ENCODE measurements at regions not wholly inside any gene's neighbourhood (a gene's known extent, or its start where the extent isn't known, plus 50 kb on each side); places are given as distances from the start of the nearest gene placed in this dataset.

DNA sequence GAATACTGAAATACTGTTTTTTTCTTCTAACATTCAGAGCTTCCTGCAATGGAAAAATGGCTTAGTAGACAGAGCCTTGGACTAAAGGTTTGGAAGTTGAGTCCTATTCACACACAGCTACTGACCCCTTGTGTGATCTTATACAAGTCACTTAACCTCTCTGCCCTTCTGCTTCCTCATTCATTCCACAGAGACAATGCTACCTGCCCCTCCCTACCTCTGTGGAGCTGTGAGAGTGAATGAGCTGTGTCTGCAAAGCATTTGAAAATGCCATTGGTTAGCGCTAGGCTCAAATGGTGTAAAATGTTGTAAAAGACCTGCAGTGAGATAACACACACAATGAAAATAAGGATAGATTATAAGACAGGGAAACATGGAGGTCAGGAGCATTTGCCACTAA, 214.4 kb downstream of the BARHL2 start:
- Histone ChIP-seq H3K4me3 (no peak overlapping the region), H3K9me3 (no peaks in the 10 kb centered on the region), H3K27ac (no peak overlapping the region), H3K4me1 (no peaks in the 10 kb centered on the region), H3K4me2 (no peak overlapping the region)
- WGBS (ENCODE audit: missing lambda C conversion rate) = 0% methylated on average over 1 of the region's 1 CpG
- no peak for DNase-seq (ENCODE audit: low read depth in 1 of 2, low spot score in 1 of 2)
- TF ChIP-seq BHLHE40 (IDR thresholded peaks at IDR 0.05; ENCODE audit: low read depth, low read length) (no peak), RARB (CRISPR knock-in tag; IDR thresholded peaks at IDR 0.05) (no peak)
- FAIRE-seq = no peak
- ATAC-seq = no peak
- POLR2A ChIA-PET = no interaction called here
- CTCF ChIA-PET = no interaction called here

DNA sequence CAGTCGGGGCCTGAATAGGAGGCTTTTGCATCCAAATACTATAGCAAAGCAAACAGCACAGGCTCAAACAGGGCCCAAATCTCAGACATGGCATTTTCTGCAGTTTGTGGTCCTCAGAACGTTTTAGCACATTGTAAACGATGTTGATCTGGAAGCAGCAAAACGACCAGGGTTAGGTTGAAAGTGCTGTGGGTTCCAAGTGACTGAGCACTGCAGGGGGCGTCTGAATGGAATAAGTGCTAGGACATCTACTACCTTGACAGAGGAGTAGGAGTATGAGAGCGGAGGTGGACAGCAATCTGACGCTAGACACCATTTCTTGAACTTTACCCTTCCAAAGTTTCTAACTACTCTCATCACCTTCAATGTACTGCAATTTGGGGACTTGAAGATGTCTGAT, 214.9 kb downstream of the BARHL2 start:
- Histone ChIP-seq H3K4me2 (no peak overlapping the region), H3K27ac (no peak overlapping the region), H3K9me3 (no peaks in the 10 kb centered on the region), H3K4me1 (no peaks in the 10 kb centered on the region), H3K4me3 (no peak overlapping the region)
- no peak for FAIRE-seq
- ChIA-PET POLR2A (no interaction called here), CTCF (no interaction called here)
- no peak for DNase-seq (ENCODE audit: low read depth in 1 of 2, low spot score in 1 of 2)
- TF ChIP-seq ZSCAN20 (CRISPR knock-in tag; IDR thresholded peaks at IDR 0.05) (no peak), HDAC2 (IDR thresholded peaks at IDR 0.05) (no peak), HEYL (CRISPR knock-in tag; IDR thresholded peaks at IDR 0.05) (no peak), SREBF2 (IDR thresholded peaks at IDR 0.05) (no peak), RCOR1 (IDR thresholded peaks at IDR 0.05; ENCODE audit: low read depth, low read length) (no peak)
- TF ChIP-seq, protein P1, sequence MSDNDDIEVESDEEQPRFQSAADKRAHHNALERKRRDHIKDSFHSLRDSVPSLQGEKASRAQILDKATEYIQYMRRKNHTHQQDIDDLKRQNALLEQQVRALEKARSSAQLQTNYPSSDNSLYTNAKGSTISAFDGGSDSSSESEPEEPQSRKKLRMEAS (IDR thresholded peaks at IDR 0.05) = no peak
- WGBS (ENCODE audit: missing lambda C conversion rate) = 12% methylated on average over 7 of the region's 7 CpGs
- ATAC-seq = no peak

DNA sequence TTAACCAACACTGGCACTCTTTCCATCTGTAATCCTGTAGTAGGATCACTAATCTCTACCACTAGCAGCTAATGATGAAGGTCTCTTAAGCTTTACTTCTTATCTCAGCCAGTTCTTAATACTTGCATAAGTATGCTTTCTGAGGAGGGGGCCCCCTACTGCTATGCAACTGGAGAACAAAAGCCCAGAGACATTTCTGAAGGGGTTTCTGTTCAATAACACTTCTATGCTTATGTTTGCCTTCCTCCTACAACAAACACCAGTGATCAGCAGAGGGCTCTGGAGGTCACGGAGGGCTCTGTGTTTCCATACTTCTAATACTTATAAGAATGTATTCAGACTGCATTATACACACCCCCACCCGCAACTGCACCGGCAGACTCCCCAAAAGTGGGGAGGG, 215.8 kb downstream of the BARHL2 start:
- Histone ChIP-seq H3K4me3 (no peak overlapping the region), H3K4me1 (no peaks in the 10 kb centered on the region), H3K9me3 (no peaks in the 10 kb centered on the region), H3K4me2 (no peak overlapping the region), H3K27ac (no peak overlapping the region)
- ChIA-PET CTCF (no interaction called here), POLR2A (no interaction called here)
- DNase-seq (ENCODE audit: low read depth in 1 of 2, low spot score in 1 of 2) = no peak
- no peak for ATAC-seq
- WGBS (ENCODE audit: missing lambda C conversion rate) = 49% methylated on average over 3 of the region's 3 CpGs
- FAIRE-seq = no peak
- TF ChIP-seq, protein P2, sequence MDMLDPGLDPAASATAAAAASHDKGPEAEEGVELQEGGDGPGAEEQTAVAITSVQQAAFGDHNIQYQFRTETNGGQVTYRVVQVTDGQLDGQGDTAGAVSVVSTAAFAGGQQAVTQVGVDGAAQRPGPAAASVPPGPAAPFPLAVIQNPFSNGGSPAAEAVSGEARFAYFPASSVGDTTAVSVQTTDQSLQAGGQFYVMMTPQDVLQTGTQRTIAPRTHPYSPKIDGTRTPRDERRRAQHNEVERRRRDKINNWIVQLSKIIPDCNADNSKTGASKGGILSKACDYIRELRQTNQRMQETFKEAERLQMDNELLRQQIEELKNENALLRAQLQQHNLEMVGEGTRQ (IDR thresholded peaks at IDR 0.05) = no peak
- TF ChIP-seq CEBPB (IDR thresholded peaks at IDR 0.05) = no peak
- TF ChIP-seq PHF8 (IDR thresholded peaks at IDR 0.05; ENCODE audit: borderline replicate concordance, low read depth) = no peak
- TF ChIP-seq TP53 (CRISPR knock-in tag; IDR thresholded peaks at IDR 0.05) = no peak
- no peak for TF ChIP-seq NPAS2 (CRISPR knock-in tag; IDR thresholded peaks at IDR 0.05; ENCODE audit: borderline replicate concordance)
- TF ChIP-seq RNF2 (IDR thresholded peaks at IDR 0.05; ENCODE audit: borderline replicate concordance, low read depth) = no peak
- no peak for TF ChIP-seq HOXB13 (CRISPR knock-in tag; IDR thresholded peaks at IDR 0.05; ENCODE audit: low read depth)
- no peak for TF ChIP-seq EHF (CRISPR knock-in tag; IDR thresholded peaks at IDR 0.05)

DNA sequence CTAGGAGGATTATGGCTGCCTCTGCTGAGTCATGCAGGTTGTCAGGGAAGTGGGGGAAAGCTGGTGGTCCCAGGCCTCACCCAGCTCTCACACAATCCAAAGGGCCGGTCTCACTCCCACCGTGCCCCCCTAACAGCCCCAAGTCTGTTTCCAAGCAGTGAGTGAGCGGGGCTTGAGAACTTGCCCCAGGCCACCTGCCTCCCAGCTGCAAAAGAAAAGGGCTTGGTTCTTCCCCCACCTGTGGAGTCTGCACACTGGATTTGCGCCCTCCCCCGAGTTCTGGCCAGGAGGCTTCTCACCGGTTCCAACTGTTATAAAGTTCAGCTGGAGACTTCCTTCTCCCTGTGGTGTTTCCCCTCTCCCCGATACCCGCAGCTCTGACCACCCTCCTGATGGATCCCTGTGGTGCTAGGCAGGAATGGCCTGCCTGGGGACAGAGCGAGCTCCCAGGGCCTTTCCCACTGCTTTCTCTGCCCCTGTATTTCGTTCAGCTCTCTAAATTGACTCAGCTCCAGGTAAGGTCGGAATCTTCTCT, 222.3 kb downstream of the BARHL2 start:
- TF ChIP-seq CHD2 (IDR thresholded peaks at IDR 0.05; ENCODE audit: low read length, partially characterized antibody) (no peak), CBX8 (IDR thresholded peaks at IDR 0.05) (no peak), ZC3H11A (IDR thresholded peaks at IDR 0.05) (no peak), NPAS2 (CRISPR knock-in tag; IDR thresholded peaks at IDR 0.05; ENCODE audit: borderline replicate concordance) (no peak), PHF8 (IDR thresholded peaks at IDR 0.05; ENCODE audit: borderline replicate concordance, low read depth) (no peak)
- TF ChIP-seq, protein P3, sequence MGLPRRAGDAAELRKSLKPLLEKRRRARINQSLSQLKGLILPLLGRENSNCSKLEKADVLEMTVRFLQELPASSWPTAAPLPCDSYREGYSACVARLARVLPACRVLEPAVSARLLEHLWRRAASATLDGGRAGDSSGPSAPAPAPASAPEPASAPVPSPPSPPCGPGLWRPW (IDR thresholded peaks at IDR 0.05) = no peak
- TF ChIP-seq, protein P4, sequence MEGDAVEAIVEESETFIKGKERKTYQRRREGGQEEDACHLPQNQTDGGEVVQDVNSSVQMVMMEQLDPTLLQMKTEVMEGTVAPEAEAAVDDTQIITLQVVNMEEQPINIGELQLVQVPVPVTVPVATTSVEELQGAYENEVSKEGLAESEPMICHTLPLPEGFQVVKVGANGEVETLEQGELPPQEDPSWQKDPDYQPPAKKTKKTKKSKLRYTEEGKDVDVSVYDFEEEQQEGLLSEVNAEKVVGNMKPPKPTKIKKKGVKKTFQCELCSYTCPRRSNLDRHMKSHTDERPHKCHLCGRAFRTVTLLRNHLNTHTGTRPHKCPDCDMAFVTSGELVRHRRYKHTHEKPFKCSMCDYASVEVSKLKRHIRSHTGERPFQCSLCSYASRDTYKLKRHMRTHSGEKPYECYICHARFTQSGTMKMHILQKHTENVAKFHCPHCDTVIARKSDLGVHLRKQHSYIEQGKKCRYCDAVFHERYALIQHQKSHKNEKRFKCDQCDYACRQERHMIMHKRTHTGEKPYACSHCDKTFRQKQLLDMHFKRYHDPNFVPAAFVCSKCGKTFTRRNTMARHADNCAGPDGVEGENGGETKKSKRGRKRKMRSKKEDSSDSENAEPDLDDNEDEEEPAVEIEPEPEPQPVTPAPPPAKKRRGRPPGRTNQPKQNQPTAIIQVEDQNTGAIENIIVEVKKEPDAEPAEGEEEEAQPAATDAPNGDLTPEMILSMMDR (IDR thresholded peaks at IDR 0.05) = no peak
- TF ChIP-seq, protein P5, sequence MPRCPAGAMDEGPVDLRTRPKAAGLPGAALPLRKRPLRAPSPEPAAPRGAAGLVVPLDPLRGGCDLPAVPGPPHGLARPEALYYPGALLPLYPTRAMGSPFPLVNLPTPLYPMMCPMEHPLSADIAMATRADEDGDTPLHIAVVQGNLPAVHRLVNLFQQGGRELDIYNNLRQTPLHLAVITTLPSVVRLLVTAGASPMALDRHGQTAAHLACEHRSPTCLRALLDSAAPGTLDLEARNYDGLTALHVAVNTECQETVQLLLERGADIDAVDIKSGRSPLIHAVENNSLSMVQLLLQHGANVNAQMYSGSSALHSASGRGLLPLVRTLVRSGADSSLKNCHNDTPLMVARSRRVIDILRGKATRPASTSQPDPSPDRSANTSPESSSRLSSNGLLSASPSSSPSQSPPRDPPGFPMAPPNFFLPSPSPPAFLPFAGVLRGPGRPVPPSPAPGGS (IDR thresholded peaks at IDR 0.05) = no peak
- TF ChIP-seq, protein P6, sequence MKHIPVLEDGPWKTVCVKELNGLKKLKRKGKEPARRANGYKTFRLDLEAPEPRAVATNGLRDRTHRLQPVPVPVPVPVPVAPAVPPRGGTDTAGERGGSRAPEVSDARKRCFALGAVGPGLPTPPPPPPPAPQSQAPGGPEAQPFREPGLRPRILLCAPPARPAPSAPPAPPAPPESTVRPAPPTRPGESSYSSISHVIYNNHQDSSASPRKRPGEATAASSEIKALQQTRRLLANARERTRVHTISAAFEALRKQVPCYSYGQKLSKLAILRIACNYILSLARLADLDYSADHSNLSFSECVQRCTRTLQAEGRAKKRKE (CRISPR knock-in tag; IDR thresholded peaks at IDR 0.05; ENCODE audit: low read depth) = no peak
- no peak overlapping the region for H3K27ac ChIP-seq
- H3K4me2 ChIP-seq = no peak overlapping the region
- H3K4me1 ChIP-seq = no peaks in the 10 kb centered on the region
- ChIA-PET POLR2A (no interaction called here), CTCF (no interaction called here)
- 20% methylated on average over 8 of the region's 11 CpGs for WGBS (ENCODE audit: missing lambda C conversion rate)
- no peak overlapping the region for H3K4me3 ChIP-seq
- FAIRE-seq (no peak), DNase-seq (ENCODE audit: low read depth in 1 of 2, low spot score in 1 of 2) (no peak), ATAC-seq (no peak)
- no peaks in the 10 kb centered on the region for H3K9me3 ChIP-seq
